Neural progenitor cell (in vitro differentiated cells): ENCODE measurements at regions not wholly inside any gene's neighbourhood (a gene's known extent, or its start where the extent isn't known, plus 50 kb on each side); places are given as distances from the start of the nearest gene placed in this dataset.

Source experiments
- EZH2 ChIP-seq: fragments of 200-600 bp; sonication (generic); IDR thresholded peaks from 2 replicates; pipeline ENCODE4 v1.6.1; 2017; ENCODE audit warnings: antibody characterized with exemption, mild to moderate bottlenecking, moderate library complexity
- EZH2phosphoT487 ChIP-seq: fragments of 200-600 bp; sonication (generic); IDR thresholded peaks from 2 replicates; pipeline ENCODE4 v1.6.1; 2017; ENCODE audit warnings: antibody characterized with exemption
- TF ChIP-seq, protein P1 (sequence below): fragments of 200-600 bp; sonication (generic); IDR thresholded peaks from 2 replicates; pipeline ENCODE4 v1.5.1; 2017; ENCODE audit warnings: antibody characterized with exemption, mild to moderate bottlenecking

DNA sequence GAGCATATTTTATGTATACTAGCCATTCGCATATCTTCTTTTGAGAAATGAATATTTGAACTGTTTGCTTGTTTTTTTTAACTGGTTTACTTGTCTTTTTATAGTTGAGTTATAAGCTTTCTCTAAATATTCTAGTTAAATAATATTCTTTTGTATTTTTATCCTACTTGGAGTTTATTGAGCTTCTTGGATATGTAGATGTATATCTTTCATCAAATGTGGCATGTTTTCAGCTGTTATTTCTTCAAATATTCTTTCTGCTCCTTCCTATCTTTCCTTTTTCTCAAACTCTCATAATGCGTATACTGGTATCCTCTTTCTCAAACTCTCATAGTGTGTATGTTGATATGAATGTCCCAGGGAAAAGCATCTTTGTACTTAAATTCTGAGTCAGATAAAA lies 100.3 kb upstream of the NCKAP5 start:
- TF ChIP-seq EZH2 (no peak), EZH2phosphoT487 (no peak)
- TF ChIP-seq, protein P1, sequence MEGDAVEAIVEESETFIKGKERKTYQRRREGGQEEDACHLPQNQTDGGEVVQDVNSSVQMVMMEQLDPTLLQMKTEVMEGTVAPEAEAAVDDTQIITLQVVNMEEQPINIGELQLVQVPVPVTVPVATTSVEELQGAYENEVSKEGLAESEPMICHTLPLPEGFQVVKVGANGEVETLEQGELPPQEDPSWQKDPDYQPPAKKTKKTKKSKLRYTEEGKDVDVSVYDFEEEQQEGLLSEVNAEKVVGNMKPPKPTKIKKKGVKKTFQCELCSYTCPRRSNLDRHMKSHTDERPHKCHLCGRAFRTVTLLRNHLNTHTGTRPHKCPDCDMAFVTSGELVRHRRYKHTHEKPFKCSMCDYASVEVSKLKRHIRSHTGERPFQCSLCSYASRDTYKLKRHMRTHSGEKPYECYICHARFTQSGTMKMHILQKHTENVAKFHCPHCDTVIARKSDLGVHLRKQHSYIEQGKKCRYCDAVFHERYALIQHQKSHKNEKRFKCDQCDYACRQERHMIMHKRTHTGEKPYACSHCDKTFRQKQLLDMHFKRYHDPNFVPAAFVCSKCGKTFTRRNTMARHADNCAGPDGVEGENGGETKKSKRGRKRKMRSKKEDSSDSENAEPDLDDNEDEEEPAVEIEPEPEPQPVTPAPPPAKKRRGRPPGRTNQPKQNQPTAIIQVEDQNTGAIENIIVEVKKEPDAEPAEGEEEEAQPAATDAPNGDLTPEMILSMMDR: no peak
